Endothelial cell of umbilical vein (primary cell): ENCODE measurements at regions not wholly inside any gene's neighbourhood (a gene's known extent, or its start where the extent isn't known, plus 50 kb on each side); places are given as distances from the start of the nearest gene placed in this dataset.

ENCODE experiments used
- BruUV-seq: library from RNA; stranded (reverse); fragments of 400-500 nt; replicated peaks from 2 replicates; lab custom pipeline; 2021; lab: Mats Ljungman, UMichigan
- CTCF ChIA-PET: fragments of 300-600, 350-600 bp; sonication (Branson Sonifier 250); formaldehyde crosslinking; loops from one replicate; lab custom pipeline; 2021; ENCODE audit warnings: antibody characterized with exemption, inconsistent platforms; lab: Charles Lee
- POLR2A ChIA-PET: fragments of 300-600, 350-600 bp; sonication (Branson Sonifier 250); formaldehyde crosslinking; loops from one replicate; lab custom pipeline; 2021; ENCODE audit warnings: antibody characterized with exemption, inconsistent platforms; lab: Charles Lee
- DNase-seq: peaks from one replicate; pipeline ENCODE4 v3.0.0-alpha.2; 2011; ENCODE audit warnings: low read depth, low spot score
- FAIRE-seq: peaks from 2 replicates; lab custom pipeline; 2011; peaks lifted over from hg19 to GRCh38; lab: Jason Lieb, UNC
- H2AFZ ChIP-seq: 2 replicates; pipeline ENCODE4 v1.6.0; 2012; ENCODE audit warnings: low read depth, low read length, control low read depth, inconsistent platforms
- H3K27ac ChIP-seq: 2 replicates; pipeline ENCODE4 v1.5.1; 2011; ENCODE audit warnings: low read depth, mild to moderate bottlenecking, control low read depth, low read length, moderate library complexity; ENCODE audit not compliant: insufficient read depth
- H3K27me3 ChIP-seq, 2 experiments: 2 replicates each; pipeline versions ENCODE4 v1.6.0 to v1.6.1; 2011; ENCODE audit warnings: low read length in 2 of 2, mixed read lengths in 1 of 2; ENCODE audit not compliant: control insufficient read depth in 2 of 2, insufficient read depth in 2 of 2
- H3K36me3 ChIP-seq, 2 experiments: 2 replicates in 1 of 2; 3 replicates in 1 of 2; pipeline ENCODE4 v1.5.1; 2011; ENCODE audit warnings: low read length in 2 of 2, mild to moderate bottlenecking in 1 of 2, moderate library complexity in 1 of 2; ENCODE audit not compliant: control insufficient read depth in 2 of 2, insufficient read depth in 2 of 2; ENCODE audit errors: extremely low read depth in 1 of 2
- H3K4me1 ChIP-seq: 3 replicates; pipeline ENCODE4 v1.5.1; 2011; ENCODE audit warnings: mild to moderate bottlenecking, low read length; ENCODE audit not compliant: control insufficient read depth, insufficient read depth; ENCODE audit errors: extremely low read depth
- H3K4me2 ChIP-seq: 2 replicates; pipeline ENCODE4 v1.6.1; 2011; ENCODE audit warnings: low read length, control low read depth, mixed read lengths; ENCODE audit not compliant: insufficient read depth
- H3K4me3 ChIP-seq, 3 experiments: fragments of 200-600 bp in 1 of 3; sonication (generic), shearing (Covaris generic) in 1 of 3; replicated peaks in 1 of 3; 2 replicates each; pipeline ENCODE4 v1.5.1; 2011 to 2016; ENCODE audit warnings: control low read depth in 3 of 3, low read length in 3 of 3, mild to moderate bottlenecking in 2 of 3, inconsistent platforms in 1 of 3, low read depth in 1 of 3, moderate library complexity in 1 of 3; ENCODE audit not compliant: insufficient read depth in 1 of 3
- H3K79me2 ChIP-seq: 2 replicates; pipeline ENCODE4 v1.6.0; 2012; ENCODE audit warnings: low read length, inconsistent platforms; ENCODE audit not compliant: control insufficient read depth, insufficient read depth
- H3K9ac ChIP-seq: replicated peaks from 2 replicates; pipeline ENCODE3; 2011; ENCODE audit warnings: low read length, control low read depth; ENCODE audit not compliant: insufficient read depth; ENCODE audit errors: extremely low read depth
- H3K9me1 ChIP-seq: replicated peaks from 3 replicates; pipeline ENCODE4 v1.6.0; 2011; ENCODE audit warnings: mild to moderate bottlenecking, low read length; ENCODE audit not compliant: control insufficient read depth, insufficient read depth; ENCODE audit errors: extremely low read depth
- H3K9me3 ChIP-seq: replicated peaks from 2 replicates; pipeline ENCODE4 v1.5.1; 2012; ENCODE audit warnings: low read length, inconsistent platforms; ENCODE audit not compliant: control insufficient read depth, insufficient read depth
- H4K20me1 ChIP-seq: replicated peaks from 2 replicates; pipeline ENCODE3; 2011; ENCODE audit warnings: mild to moderate bottlenecking, low read length; ENCODE audit not compliant: control insufficient read depth, insufficient read depth; ENCODE audit errors: extremely low read depth
- CTCF ChIP-seq, 2 donors: IDR thresholded peaks; 1 replicate in 1 of 2; 2 replicates in 1 of 2; pipeline ENCODE4 v1.5.1; 2011; ENCODE audit warnings: low read length in 2 of 2, mild to moderate bottlenecking in 2 of 2, moderate library complexity in 2 of 2, control low read depth in 1 of 2, inconsistent platforms in 1 of 2, low read depth in 1 of 2; ENCODE audit not compliant: insufficient read depth in 1 of 2; ENCODE audit errors: extremely low read depth in 1 of 2
- EZH2 ChIP-seq: IDR thresholded peaks from 2 replicates; pipeline ENCODE4 v1.6.1; 2012; ENCODE audit warnings: borderline replicate concordance, low read depth, mild to moderate bottlenecking, moderate library complexity, low read length, inconsistent platforms; ENCODE audit not compliant: severe bottlenecking
- FOS ChIP-seq: IDR thresholded peaks from 2 replicates; pipeline ENCODE4 v1.6.1; 2011; ENCODE audit warnings: mild to moderate bottlenecking, low read length, moderate library complexity, borderline replicate concordance; ENCODE audit not compliant: insufficient read depth
- GATA2 ChIP-seq: IDR thresholded peaks from 2 replicates; pipeline ENCODE4 v1.7.0; 2011; ENCODE audit warnings: low read depth, mild to moderate bottlenecking, moderate library complexity, mixed read lengths, low read length; ENCODE audit not compliant: insufficient read length, insufficient read depth
- JUN ChIP-seq: IDR thresholded peaks from 2 replicates; pipeline ENCODE4 v1.6.1; 2011; ENCODE audit warnings: borderline replicate concordance, low read depth; ENCODE audit not compliant: insufficient read length, insufficient read depth
- MYC ChIP-seq: IDR thresholded peaks from one replicate; pipeline ENCODE4 v1.6.1; 2011; ENCODE audit warnings: mild to moderate bottlenecking, low read depth, low read length
- POLR2A ChIP-seq: IDR thresholded peaks from 2 replicates; pipeline ENCODE4 v1.6.1; 2012; ENCODE audit warnings: low read depth, mild to moderate bottlenecking, control low read depth, low read length
- POLR2AphosphoS5 ChIP-seq: IDR thresholded peaks from 2 replicates; pipeline ENCODE4 v1.6.1; 2012; ENCODE audit warnings: low read depth, mild to moderate bottlenecking, control low read depth, low read length, moderate library complexity; ENCODE audit not compliant: insufficient read depth
- dilution Hi-C: fragments of 300-500 bp; cut with MboI; formaldehyde crosslinking; loops from one replicate; pipeline ENCODE4 v1.15.0; 2019; ENCODE audit warnings: low sequenced_read_pairs; ENCODE audit not compliant: extremely low pct_ligation_motif_present
- intact Hi-C: fragments of 100-400 bp; cut with micrococcal nuclease; formaldehyde crosslinking; loops from one replicate; pipeline ENCODE4 v1.10.0; 2022
- TF ChIP-seq, protein P1 (sequence below): IDR thresholded peaks from 2 replicates; pipeline ENCODE4 v1.6.1; 2011; ENCODE audit not compliant: insufficient read depth, insufficient read length

DNA sequence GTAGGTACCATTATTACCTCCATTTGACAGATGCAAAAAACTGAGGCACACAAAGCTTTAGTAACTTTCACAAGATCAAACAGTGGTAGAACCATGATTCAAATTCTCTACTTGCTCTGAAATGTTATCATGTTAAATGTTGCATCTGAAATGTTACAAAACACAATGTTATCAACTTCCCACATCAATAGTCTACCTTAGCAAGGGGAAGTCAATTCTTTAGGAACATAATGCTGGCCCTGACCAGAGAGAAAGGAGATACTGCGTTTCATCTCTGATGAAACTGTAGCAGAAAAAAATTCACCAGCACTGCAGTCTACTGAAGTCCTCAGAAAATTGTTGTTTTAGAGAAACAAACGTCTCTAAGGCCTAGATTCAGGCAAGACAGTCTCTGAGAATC lies 174.1 kb downstream of the SATB1 start:
- H3K4me1 ChIP-seq: no peaks in the 10 kb centered on the region
- no peaks in the 10 kb centered on the region for H3K9me1 ChIP-seq
- H3K4me2 ChIP-seq: no peak overlapping the region
- no peak overlapping the region for H3K4me3 ChIP-seq
- H4K20me1 ChIP-seq: no peaks in the 10 kb centered on the region
- POLR2A ChIA-PET: no interaction called here
- FAIRE-seq (no peak), DNase-seq (no peak)
- H3K9ac ChIP-seq: no peak overlapping the region
- dilution Hi-C loops: no loop called here
- CTCF ChIA-PET: no interaction called here
- TF ChIP-seq CTCF (IDR thresholded peaks at IDR 0.05; ENCODE audit: extremely low read depth in 1 of 2, insufficient read depth in 1 of 2, low read depth in 1 of 2, low read length in 2 of 2) (no peak), FOS (no peak), POLR2A (no peak), EZH2 (no peak), POLR2AphosphoS5 (no peak)
- TF ChIP-seq, protein P1, sequence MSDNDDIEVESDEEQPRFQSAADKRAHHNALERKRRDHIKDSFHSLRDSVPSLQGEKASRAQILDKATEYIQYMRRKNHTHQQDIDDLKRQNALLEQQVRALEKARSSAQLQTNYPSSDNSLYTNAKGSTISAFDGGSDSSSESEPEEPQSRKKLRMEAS: no peak
- H3K27me3 ChIP-seq: no peaks in the 10 kb centered on the region
- intact Hi-C loops: no loop called here
- no TSS peak for BruUV-seq
- H2AFZ ChIP-seq: no peak overlapping the region
- no peaks in the 10 kb centered on the region for H3K79me2 ChIP-seq
- H3K27ac ChIP-seq: no peak overlapping the region
- H3K36me3 ChIP-seq: no peaks in the 10 kb centered on the region
- peaks cover 2% of the 10 kb centered on the region for H3K9me3 ChIP-seq

DNA sequence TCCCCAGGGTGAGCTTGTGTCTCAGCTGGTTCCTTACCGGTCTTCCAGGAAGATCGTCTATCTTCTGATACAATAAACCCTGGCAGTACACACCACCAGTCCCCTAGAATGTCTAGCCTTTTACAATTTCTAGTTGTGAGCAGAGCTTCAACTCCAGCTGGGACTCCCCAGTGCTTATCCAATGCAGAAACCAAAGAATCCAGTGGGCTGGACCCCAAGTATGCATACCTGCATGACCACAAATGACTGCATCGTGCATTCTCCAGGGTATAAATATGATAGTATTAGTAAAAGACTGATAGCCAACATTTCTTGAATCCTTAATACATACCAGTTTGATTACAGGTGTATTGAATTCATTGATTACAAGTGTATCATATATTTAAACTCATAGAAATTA lies 176.0 kb downstream of the SATB1 start:
- CTCF ChIA-PET: no interaction called here
- intact Hi-C loops: no loop called here
- TF ChIP-seq CTCF (IDR thresholded peaks at IDR 0.05; ENCODE audit: extremely low read depth in 1 of 2, insufficient read depth in 1 of 2, low read depth in 1 of 2, low read length in 2 of 2) (no peak), MYC (no peak), EZH2 (no peak), JUN (no peak), GATA2 (no peak)
- TF ChIP-seq, protein P1: no peak

More for the DNA sequence above, 176.0 kb downstream of the SATB1 start:
- BruUV-seq: no TSS peak
- POLR2A ChIA-PET: no interaction called here
- Histone ChIP-seq H3K79me2 (no peaks in the 10 kb centered on the region), H3K4me1 (no peaks in the 10 kb centered on the region), H3K9ac (no peak overlapping the region), H3K9me1 (no peaks in the 10 kb centered on the region), H3K36me3 (no peaks in the 10 kb centered on the region), H4K20me1 (no peaks in the 10 kb centered on the region), H3K27me3 (no peaks in the 10 kb centered on the region), H2AFZ (no peak overlapping the region), H3K4me3 (no peak overlapping the region), H3K4me2 (no peak overlapping the region), H3K27ac (no peak overlapping the region), H3K9me3 (no peaks in the 10 kb centered on the region)
- DNase-seq: no peak
- dilution Hi-C loops: no loop called here
- no peak for FAIRE-seq
